GM03348 (cell line): ENCODE measurements at regions not wholly inside any gene's neighbourhood (a gene's known extent, or its start where the extent isn't known, plus 50 kb on each side); places are given as distances from the start of the nearest gene placed in this dataset.

ENCODE experiments used
- DNase-seq: peaks from one replicate; pipeline ENCODE4 v3.0.0; 2012; ENCODE audit warnings: low spot score

GRCh38 chr1:58310881-58311280 is 235.6 kb downstream of the OMA1 start:
- no peak for DNase-seq

GRCh38 chr1:58310469-58310868 is 236.1 kb downstream of the OMA1 start:
- DNase-seq: no peak

GRCh38 chr1:58308206-58308605 is 238.3 kb downstream of the OMA1 start:
- DNase-seq: no peak

GRCh38 chr1:58307431-58307830 is 239.1 kb downstream of the OMA1 start:
- no peak for DNase-seq

GRCh38 chr1:58305622-58306021 is 240.9 kb downstream of the OMA1 start:
- no peak for DNase-seq

- no peak for DNase-seq
These were observed 242.1 kb downstream of the OMA1 start for GRCh38 chr1:58304346-58304975.

GRCh38 chr1:58303841-58304240 is 242.7 kb downstream of the OMA1 start:
- no peak for DNase-seq

- peak; percentile 18 for DNase-seq
These were observed 253.1 kb downstream of the OMA1 start for GRCh38 chr1:58293388-58293787.

GRCh38 chr1:58290685-58291372 is 255.7 kb downstream of the OMA1 start:
- peak; percentile 30 for DNase-seq

- DNase-seq: no peak
These were observed 257.8 kb downstream of the OMA1 start for GRCh38 chr1:58288624-58289142.

- no peak for DNase-seq
These were observed 258.5 kb downstream of the OMA1 start for GRCh38 chr1:58287894-58288623.

GRCh38 chr1:58284225-58284510 is 262.4 kb downstream of the OMA1 start:
- DNase-seq: no peak

- DNase-seq: no peak
These were observed 262.9 kb downstream of the OMA1 start for GRCh38 chr1:58283388-58284224.

- no peak for DNase-seq
These were observed 263.7 kb downstream of the OMA1 start for GRCh38 chr1:58282623-58283387.

GRCh38 chr1:58266242-58266641 is 280.3 kb downstream of the OMA1 start:
- DNase-seq: no peak

- DNase-seq: no peak
These were observed 282.1 kb downstream of the OMA1 start for GRCh38 chr1:58264462-58264861.

- no peak for DNase-seq
These were observed 283.8 kb downstream of the OMA1 start for GRCh38 chr1:58262702-58263101.

GRCh38 chr1:58258082-58258481 is 288.4 kb downstream of the OMA1 start:
- no peak for DNase-seq

- DNase-seq: no peak
These were observed 289.5 kb downstream of the OMA1 start for GRCh38 chr1:58257003-58257402.

GRCh38 chr1:58256546-58256945 is 290.0 kb downstream of the OMA1 start:
- no peak for DNase-seq

- no peak for DNase-seq
These were observed 290.5 kb downstream of the OMA1 start for GRCh38 chr1:58256041-58256440.

GRCh38 chr1:58255192-58255591 is 291.3 kb downstream of the OMA1 start:
- DNase-seq: no peak
